Central memory CD8-positive, alpha-beta T cell (primary cell): ENCODE measurements at regions not wholly inside any gene's neighbourhood (a gene's known extent, or its start where the extent isn't known, plus 50 kb on each side); places are given as distances from the start of the nearest gene placed in this dataset.

Experiments
- ATAC-seq: fragments of 150-1000 bp; cut with Tn5 transposase; replicated peaks from 2 replicates; pipeline ENCODE4 v1.10.0; 2022; ENCODE audit warnings: mild to moderate bottlenecking, moderate FRiP score, moderate number of reproducible peaks; ENCODE audit not compliant: poor library complexity, severe bottlenecking; ENCODE audit errors: extremely low read depth
- DNase-seq, 2 donors: peaks; one replicate each; pipeline ENCODE4 v3.0.0; 2021; ENCODE audit warnings: low spot score in 2 of 2
- H3K27ac Mint-ChIP-seq: one replicate; pipeline ENCODE4 v1.8.0; 2022; ENCODE audit warnings: low read depth, mild to moderate bottlenecking, moderate library complexity, mixed read lengths
- H3K27me3 Mint-ChIP-seq: one replicate; pipeline ENCODE4 v1.8.0; 2022; ENCODE audit warnings: mixed read lengths
- H3K36me3 Mint-ChIP-seq: one replicate; pipeline ENCODE4 v1.8.0; 2022; ENCODE audit warnings: mild to moderate bottlenecking, moderate library complexity, mixed read lengths; ENCODE audit not compliant: insufficient read depth
- H3K4me1 Mint-ChIP-seq: one replicate; pipeline ENCODE4 v1.8.0; 2022; ENCODE audit warnings: mixed read lengths
- H3K4me3 Mint-ChIP-seq: one replicate; pipeline ENCODE4 v1.8.0; 2022; ENCODE audit warnings: mild to moderate bottlenecking, moderate library complexity, mixed read lengths
- H3K9me3 Mint-ChIP-seq: one replicate; pipeline ENCODE4 v1.8.0; 2022; ENCODE audit warnings: mixed read lengths

GRCh38 chr18:48462510-48462909, 53.3 kb upstream of the ZBTB7C start:
- H3K4me1 Mint-ChIP-seq, result no peaks in the 10 kb centered on the region
- no peak for DNase-seq
- no peak overlapping the region for H3K27ac Mint-ChIP-seq
- H3K36me3 Mint-ChIP-seq, result no peaks in the 10 kb centered on the region
- no peak overlapping the region for H3K4me3 Mint-ChIP-seq
- peaks cover 34% of the 10 kb centered on the region for H3K27me3 Mint-ChIP-seq
- ATAC-seq, result no peak
- no peaks in the 10 kb centered on the region for H3K9me3 Mint-ChIP-seq

DNA sequence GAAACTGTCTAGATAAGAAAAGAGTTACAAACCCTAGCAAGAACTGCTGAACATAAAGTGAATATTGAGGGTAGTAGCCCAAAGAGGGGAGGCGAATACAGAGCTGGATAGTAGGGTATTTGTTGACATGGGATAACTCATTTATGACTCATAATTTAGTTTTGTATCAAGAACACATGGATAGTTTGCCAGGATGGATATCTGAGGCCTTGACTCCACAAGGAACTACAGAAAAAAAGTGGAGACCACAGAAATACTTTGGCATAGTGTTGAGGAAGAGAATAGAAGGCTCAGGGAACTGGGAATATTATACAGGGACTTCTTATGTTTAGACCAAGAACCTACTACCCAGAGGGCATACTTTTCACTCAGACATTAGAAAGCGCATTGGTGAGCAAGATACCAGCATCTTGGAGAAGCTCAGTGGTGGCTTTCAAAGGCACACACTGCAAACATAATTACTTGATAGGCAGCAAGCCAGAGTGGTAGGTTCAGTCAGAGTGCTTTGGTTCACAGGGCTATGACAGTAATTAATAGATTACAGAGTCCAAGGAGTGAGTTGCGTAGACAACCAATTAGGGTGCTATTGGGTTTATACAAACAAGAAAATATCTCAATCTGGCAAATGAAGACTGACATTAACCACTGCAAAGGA, 51.9 kb upstream of the ZBTB7C start:
- no peak overlapping the region for H3K27ac Mint-ChIP-seq
- H3K4me1 Mint-ChIP-seq, result peaks cover 3% of the 10 kb centered on the region
- H3K4me3 Mint-ChIP-seq, result no peak overlapping the region
- DNase-seq, result no peak
- H3K9me3 Mint-ChIP-seq, result no peaks in the 10 kb centered on the region
- no peak for ATAC-seq
- H3K27me3 Mint-ChIP-seq, result peaks cover 32% of the 10 kb centered on the region
- no peaks in the 10 kb centered on the region for H3K36me3 Mint-ChIP-seq

DNA sequence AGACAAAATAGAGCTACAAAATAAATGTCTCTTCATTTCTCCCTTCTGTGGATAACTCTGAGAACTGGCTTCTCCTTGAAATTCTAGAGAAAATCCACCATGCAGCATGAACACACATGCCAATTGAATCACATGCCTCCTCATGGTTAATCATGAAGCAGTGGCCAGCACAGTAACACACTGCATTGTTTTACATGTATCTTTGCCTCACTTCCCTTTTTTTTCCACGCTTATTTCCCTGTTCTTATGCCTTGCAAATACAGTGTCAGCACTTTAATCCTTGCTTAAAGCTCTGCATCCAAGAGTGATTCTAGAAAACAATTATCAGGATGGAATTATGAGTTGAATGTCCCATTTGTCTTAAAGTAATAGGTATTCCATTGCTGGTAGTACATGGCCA, 50.3 kb upstream of the ZBTB7C start:
- H3K27me3 Mint-ChIP-seq, result peaks cover 24% of the 10 kb centered on the region
- H3K27ac Mint-ChIP-seq, result no peak overlapping the region
- H3K4me1 Mint-ChIP-seq, result peaks cover 7% of the 10 kb centered on the region
- DNase-seq (no peak), ATAC-seq (no peak)
- no peaks in the 10 kb centered on the region for H3K36me3 Mint-ChIP-seq
- H3K4me3 Mint-ChIP-seq, result no peak overlapping the region
- H3K9me3 Mint-ChIP-seq, result no peaks in the 10 kb centered on the region

- peaks cover 7% of the 10 kb centered on the region for H3K4me1 Mint-ChIP-seq
- H3K27ac Mint-ChIP-seq, result no peak overlapping the region
- peaks cover 26% of the 10 kb centered on the region for H3K27me3 Mint-ChIP-seq
- no peak for ATAC-seq
- no peak overlapping the region for H3K4me3 Mint-ChIP-seq
- DNase-seq, result no peak
- H3K36me3 Mint-ChIP-seq, result no peaks in the 10 kb centered on the region
- no peaks in the 10 kb centered on the region for H3K9me3 Mint-ChIP-seq
Observed at GRCh38 chr18:48459016-48459415, 49.8 kb upstream of the ZBTB7C start.
